ENCODE measurements at regions not wholly inside any gene's neighbourhood (a gene's known extent, or its start where the extent isn't known, plus 50 kb on each side); places are given as distances from the start of the nearest gene placed in this dataset.

DNA sequence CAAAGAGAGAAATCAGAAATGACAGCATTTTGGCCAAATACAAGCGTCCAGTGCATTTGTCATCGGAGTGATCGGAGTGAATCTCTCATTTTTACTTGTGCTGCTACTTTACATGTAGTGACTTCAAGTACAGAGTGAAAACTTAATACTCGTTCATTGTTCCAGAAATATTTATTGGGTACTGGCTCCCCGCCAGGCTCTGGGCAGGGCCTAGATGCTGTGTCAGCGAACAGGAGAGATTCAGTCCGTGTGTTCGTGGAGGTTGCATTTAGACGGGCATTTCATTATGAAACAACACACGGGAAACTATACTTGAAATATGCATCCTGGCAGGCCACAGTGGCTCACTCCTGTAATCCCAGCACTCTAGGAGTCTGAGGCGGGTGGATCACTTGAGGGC is 727.2 kb upstream of the RBFOX1 start:
- H2AFZ ChIP-seq = no peak overlapping the region
- H3K27ac ChIP-seq = no peak overlapping the region
- H3K79me2 ChIP-seq (ENCODE audit: insufficient read depth) = no peaks in the 10 kb centered on the region
- H3K4me2 ChIP-seq (ENCODE audit: unreplicated experiment) = no peak overlapping the region
- no peak for DNase-seq
- H3F3A ChIP-seq (ENCODE audit: insufficient read depth) = no peaks in the 10 kb centered on the region
- no peaks in the 10 kb centered on the region for H4K20me1 ChIP-seq (ENCODE audit: insufficient read depth)
- no peak overlapping the region for H3K4me3 ChIP-seq
- 30 to 43% methylated on average over 11 of the region's 11 CpGs for WGBS, 2 experiments (ENCODE audit: low coverage in 1 of 2, low lambda C conversion rate in 2 of 2, missing lambda C conversion rate in 2 of 2)
- H3K9me2 ChIP-seq (ENCODE audit: insufficient read depth) = no peaks in the 10 kb centered on the region
- H3K9me3 ChIP-seq (ENCODE audit: low read depth) = no peaks in the 10 kb centered on the region
- no peak overlapping the region for H3K9ac ChIP-seq
- no peaks in the 10 kb centered on the region for H3K27me3 ChIP-seq (replicated peaks; ENCODE audit: insufficient read depth)
- no peaks in the 10 kb centered on the region for H3K4me1 ChIP-seq (ENCODE audit: insufficient read depth)
- no peak for TF ChIP-seq EZH2 (IDR thresholded peaks at IDR 0.05; ENCODE audit: insufficient read depth, poor library complexity, severe bottlenecking)
- TF ChIP-seq EZH2phosphoT487 (IDR thresholded peaks at IDR 0.05; ENCODE audit: insufficient read depth, low read depth) = no peak
- in situ Hi-C loops (cut with MboI) = no loop called here
- H3K36me3 ChIP-seq (ENCODE audit: low read depth) = no peaks in the 10 kb centered on the region

DNA sequence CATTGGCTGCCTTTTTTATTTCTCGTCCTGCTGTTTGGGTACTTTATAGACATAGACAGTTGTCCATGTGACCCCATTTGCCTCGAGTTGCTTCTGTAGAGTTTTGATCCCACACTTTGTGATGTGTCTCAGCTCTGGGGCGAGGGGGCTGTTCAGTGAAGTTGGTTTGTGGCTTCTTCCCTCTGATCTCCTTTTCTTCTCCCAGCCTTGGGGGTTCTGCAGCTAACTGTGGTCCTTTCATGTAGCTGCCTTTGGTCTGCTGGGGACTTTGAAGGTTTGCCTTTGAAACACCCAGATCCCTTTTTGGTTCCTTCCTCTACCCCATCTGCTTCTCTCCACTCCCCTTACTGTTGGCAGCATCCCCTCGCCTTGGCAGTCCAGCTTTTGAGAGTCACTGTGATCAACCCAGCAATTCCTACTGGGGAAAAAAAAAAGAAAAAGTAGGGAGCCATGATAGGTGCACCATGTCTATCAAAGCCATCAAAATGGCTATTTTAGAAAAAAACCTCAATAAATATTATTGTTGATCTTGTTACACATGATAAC is 728.8 kb upstream of the RBFOX1 start:
- no peaks in the 10 kb centered on the region for H3K79me2 ChIP-seq (ENCODE audit: insufficient read depth)
- H3F3A ChIP-seq (ENCODE audit: insufficient read depth) = no peaks in the 10 kb centered on the region
- no peak overlapping the region for H3K4me2 ChIP-seq (ENCODE audit: unreplicated experiment)
- no peak overlapping the region for H3K9ac ChIP-seq
- H3K4me1 ChIP-seq (ENCODE audit: insufficient read depth) = no peaks in the 10 kb centered on the region
- TF ChIP-seq EZH2 (IDR thresholded peaks at IDR 0.05; ENCODE audit: insufficient read depth, poor library complexity, severe bottlenecking) = no peak
- TF ChIP-seq EZH2phosphoT487 (IDR thresholded peaks at IDR 0.05; ENCODE audit: insufficient read depth, low read depth) = no peak
- no peak for DNase-seq
- no peaks in the 10 kb centered on the region for H3K9me2 ChIP-seq (ENCODE audit: insufficient read depth)
- H3K4me3 ChIP-seq = no peak overlapping the region
- H2AFZ ChIP-seq = no peak overlapping the region
- H3K36me3 ChIP-seq (ENCODE audit: low read depth) = no peaks in the 10 kb centered on the region
- H4K20me1 ChIP-seq (ENCODE audit: insufficient read depth) = no peaks in the 10 kb centered on the region
- in situ Hi-C loops (cut with MboI) = no loop called here
- no peaks in the 10 kb centered on the region for H3K9me3 ChIP-seq (ENCODE audit: low read depth)
- H3K27me3 ChIP-seq (replicated peaks; ENCODE audit: insufficient read depth) = no peaks in the 10 kb centered on the region
- no peak overlapping the region for H3K27ac ChIP-seq
- 2 to 7% methylated on average over 4 of the region's 4 CpGs for WGBS, 2 experiments (ENCODE audit: low coverage in 1 of 2, low lambda C conversion rate in 2 of 2, missing lambda C conversion rate in 2 of 2)

DNA sequence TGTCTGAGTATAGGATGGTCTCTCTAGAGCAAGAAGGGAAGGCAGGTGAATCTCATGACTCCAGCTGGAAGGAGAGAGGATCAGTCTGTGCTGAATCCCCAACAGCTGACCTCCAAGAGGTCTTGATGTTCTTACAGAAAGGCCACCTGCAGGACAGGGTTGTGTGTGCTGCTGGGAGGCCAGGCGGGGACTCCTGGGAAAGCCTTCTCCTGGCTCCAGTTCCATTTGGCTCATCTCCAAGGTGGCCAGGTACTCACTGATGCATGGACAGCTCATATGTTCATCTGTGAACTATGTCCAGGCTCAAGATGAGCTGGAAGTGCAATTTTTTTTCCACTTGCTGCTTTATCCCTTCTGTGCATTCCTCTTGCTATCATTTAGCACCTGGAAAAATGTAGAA is 730.2 kb upstream of the RBFOX1 start:
- in situ Hi-C loops (cut with MboI) = no loop called here
- H3F3A ChIP-seq (ENCODE audit: insufficient read depth) = no peaks in the 10 kb centered on the region
- H3K9me3 ChIP-seq (ENCODE audit: low read depth) = no peaks in the 10 kb centered on the region
- DNase-seq = no peak
- no peaks in the 10 kb centered on the region for H3K4me1 ChIP-seq (ENCODE audit: insufficient read depth)
- no peaks in the 10 kb centered on the region for H4K20me1 ChIP-seq (ENCODE audit: insufficient read depth)
- no peak overlapping the region for H3K9ac ChIP-seq
- WGBS, 2 experiments (ENCODE audit: low coverage in 1 of 2, low lambda C conversion rate in 2 of 2, missing lambda C conversion rate in 2 of 2) = 9 to 25% methylated on average over 1 of the region's 1 CpG
- TF ChIP-seq EZH2phosphoT487 (IDR thresholded peaks at IDR 0.05; ENCODE audit: insufficient read depth, low read depth) = no peak
- no peak for TF ChIP-seq EZH2 (IDR thresholded peaks at IDR 0.05; ENCODE audit: insufficient read depth, poor library complexity, severe bottlenecking)
- no peaks in the 10 kb centered on the region for H3K79me2 ChIP-seq (ENCODE audit: insufficient read depth)
- no peak overlapping the region for H2AFZ ChIP-seq
- no peaks in the 10 kb centered on the region for H3K27me3 ChIP-seq (replicated peaks; ENCODE audit: insufficient read depth)
- no peak overlapping the region for H3K4me3 ChIP-seq
- no peaks in the 10 kb centered on the region for H3K9me2 ChIP-seq (ENCODE audit: insufficient read depth)
- H3K36me3 ChIP-seq (ENCODE audit: low read depth) = no peaks in the 10 kb centered on the region
- no peak overlapping the region for H3K27ac ChIP-seq
- H3K4me2 ChIP-seq (ENCODE audit: unreplicated experiment) = no peak overlapping the region

DNA sequence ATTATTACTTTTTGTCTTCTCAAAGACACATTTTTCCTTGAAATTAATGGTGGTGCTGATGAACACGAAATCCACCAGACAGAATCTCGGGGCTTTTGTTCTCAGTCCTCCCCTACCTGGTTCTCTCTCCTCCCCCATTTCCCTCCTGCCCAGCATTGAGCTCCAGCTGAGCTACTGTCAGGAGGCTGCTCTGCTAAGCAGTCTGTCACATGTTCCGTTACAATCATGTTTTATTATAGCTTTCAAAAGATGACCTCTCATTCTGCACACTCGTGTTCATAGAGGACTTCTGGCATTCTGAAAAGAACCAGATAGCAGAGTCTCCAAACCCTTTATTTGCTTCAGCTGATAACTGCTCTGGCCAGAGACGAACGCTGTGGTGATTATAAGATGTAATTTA is 732.5 kb upstream of the RBFOX1 start:
- Histone ChIP-seq H3K36me3 (ENCODE audit: low read depth) (no peaks in the 10 kb centered on the region), H2AFZ (no peak overlapping the region), H4K20me1 (ENCODE audit: insufficient read depth) (no peaks in the 10 kb centered on the region), H3K27ac (no peak overlapping the region), H3K79me2 (ENCODE audit: insufficient read depth) (no peaks in the 10 kb centered on the region), H3K4me3 (no peak overlapping the region), H3K4me1 (ENCODE audit: insufficient read depth) (no peaks in the 10 kb centered on the region), H3K9ac (no peak overlapping the region), H3F3A (ENCODE audit: insufficient read depth) (no peaks in the 10 kb centered on the region), H3K9me2 (ENCODE audit: insufficient read depth) (no peaks in the 10 kb centered on the region), H3K27me3 (replicated peaks; ENCODE audit: insufficient read depth) (no peaks in the 10 kb centered on the region), H3K4me2 (ENCODE audit: unreplicated experiment) (no peak overlapping the region), H3K9me3 (ENCODE audit: low read depth) (no peaks in the 10 kb centered on the region)
- in situ Hi-C loops (cut with MboI) = no loop called here
- 1 to 2% methylated on average over 6 of the region's 6 CpGs for WGBS, 2 experiments (ENCODE audit: low coverage in 1 of 2, low lambda C conversion rate in 2 of 2, missing lambda C conversion rate in 2 of 2)
- no peak for TF ChIP-seq EZH2phosphoT487 (IDR thresholded peaks at IDR 0.05; ENCODE audit: insufficient read depth, low read depth)
- TF ChIP-seq EZH2 (IDR thresholded peaks at IDR 0.05; ENCODE audit: insufficient read depth, poor library complexity, severe bottlenecking) = no peak
- no peak for DNase-seq

DNA sequence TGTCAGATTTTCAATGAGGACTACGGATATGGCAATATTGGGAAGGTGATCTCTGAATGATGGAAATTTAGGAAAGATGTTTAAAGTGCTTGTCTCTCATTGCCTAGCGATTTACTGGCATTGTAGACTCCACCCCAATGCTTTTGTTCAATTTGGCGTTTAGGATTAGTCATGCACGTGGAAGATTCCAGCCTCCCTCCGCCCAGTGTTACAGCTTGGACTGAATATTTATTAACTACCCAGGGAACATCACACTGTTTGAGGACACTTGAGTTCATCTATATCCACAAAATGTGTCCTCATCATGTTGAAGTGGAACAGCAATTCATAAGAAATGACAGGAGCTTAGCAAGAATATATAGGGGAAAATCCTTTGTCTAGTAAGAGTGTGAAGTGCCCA is 738.8 kb upstream of the RBFOX1 start:
- in situ Hi-C loops (cut with MboI) = no loop called here

More for the DNA sequence above, 738.8 kb upstream of the RBFOX1 start:
- Histone ChIP-seq H3K9me2 (ENCODE audit: insufficient read depth) (no peaks in the 10 kb centered on the region), H3K9me3 (ENCODE audit: low read depth) (no peaks in the 10 kb centered on the region), H3K9ac (no peak overlapping the region), H4K20me1 (ENCODE audit: insufficient read depth) (no peaks in the 10 kb centered on the region), H3K4me2 (ENCODE audit: unreplicated experiment) (no peak overlapping the region), H3K36me3 (ENCODE audit: low read depth) (no peaks in the 10 kb centered on the region), H3F3A (ENCODE audit: insufficient read depth) (no peaks in the 10 kb centered on the region), H3K4me1 (ENCODE audit: insufficient read depth) (no peaks in the 10 kb centered on the region), H3K79me2 (ENCODE audit: insufficient read depth) (no peaks in the 10 kb centered on the region), H3K27ac (no peak overlapping the region), H3K4me3 (no peak overlapping the region), H2AFZ (no peak overlapping the region), H3K27me3 (replicated peaks; ENCODE audit: insufficient read depth) (no peaks in the 10 kb centered on the region)
- no peak for DNase-seq
- 10 to 29% methylated on average over 5 of the region's 5 CpGs for WGBS, 2 experiments (ENCODE audit: low coverage in 1 of 2, low lambda C conversion rate in 2 of 2, missing lambda C conversion rate in 2 of 2)
- no peak for TF ChIP-seq EZH2 (IDR thresholded peaks at IDR 0.05; ENCODE audit: insufficient read depth, poor library complexity, severe bottlenecking)
- TF ChIP-seq EZH2phosphoT487 (IDR thresholded peaks at IDR 0.05; ENCODE audit: insufficient read depth, low read depth) = no peak

Data from GM23248 (cell line).